ENCODE measurements at regions not wholly inside any gene's neighbourhood (a gene's known extent, or its start where the extent isn't known, plus 50 kb on each side); places are given as distances from the start of the nearest gene placed in this dataset.

- Histone ChIP-seq H3K27ac (ENCODE audit: low read length) (no peak overlapping the region), H3K4me2 (ENCODE audit: insufficient read depth, low read length) (no peak overlapping the region), H3K9ac (ENCODE audit: low read depth, low read length) (no peak overlapping the region), H4K20me1 (ENCODE audit: insufficient read depth, low read length) (no peaks in the 10 kb centered on the region), H3K4me3 (ENCODE audit: low read depth in 1 of 2, low read length in 2 of 2) (no peak overlapping the region), H3K4me1 (ENCODE audit: insufficient read depth, low read length) (no peaks in the 10 kb centered on the region), H3K36me3 (ENCODE audit: insufficient read depth, low read length) (no peaks in the 10 kb centered on the region), H2AFZ (ENCODE audit: low read depth, low read length) (no peak overlapping the region), H3K79me2 (ENCODE audit: insufficient read depth, low read length) (no peaks in the 10 kb centered on the region), H3K9me3 (ENCODE audit: insufficient read depth, low read length, severe bottlenecking) (no peaks in the 10 kb centered on the region), H3K27me3 (ENCODE audit: insufficient read depth, low read length, poor library complexity) (peaks cover 4% of the 10 kb centered on the region)
- ATAC-seq (ENCODE audit: insufficient read depth, low read depth) (no peak), DNase-seq (no peak)
- no peak for TF ChIP-seq CTCF (IDR thresholded peaks at IDR 0.05; ENCODE audit: borderline replicate concordance, extremely low read depth, low read length, poor library complexity, severe bottlenecking)
- no peak for TF ChIP-seq EZH2 (IDR thresholded peaks at IDR 0.05; ENCODE audit: borderline replicate concordance, low read depth, low read length, severe bottlenecking)
Measured at GRCh38 chr7:42344198-42344755, 107.3 kb upstream of the GLI3 start.

GRCh38 chr7:42342381-42342780, 105.4 kb upstream of the GLI3 start:
- Histone ChIP-seq H3K9ac (ENCODE audit: low read depth, low read length) (no peak overlapping the region), H3K4me3 (ENCODE audit: low read depth in 1 of 2, low read length in 2 of 2) (no peak overlapping the region), H3K79me2 (ENCODE audit: insufficient read depth, low read length) (no peaks in the 10 kb centered on the region), H2AFZ (ENCODE audit: low read depth, low read length) (no peak overlapping the region), H3K4me2 (ENCODE audit: insufficient read depth, low read length) (no peak overlapping the region), H4K20me1 (ENCODE audit: insufficient read depth, low read length) (no peaks in the 10 kb centered on the region), H3K27me3 (ENCODE audit: insufficient read depth, low read length, poor library complexity) (peaks cover 4% of the 10 kb centered on the region), H3K9me3 (ENCODE audit: insufficient read depth, low read length, severe bottlenecking) (no peaks in the 10 kb centered on the region), H3K4me1 (ENCODE audit: insufficient read depth, low read length) (no peaks in the 10 kb centered on the region), H3K36me3 (ENCODE audit: insufficient read depth, low read length) (no peaks in the 10 kb centered on the region), H3K27ac (ENCODE audit: low read length) (no peak overlapping the region)
- no peak for DNase-seq
- TF ChIP-seq CTCF (IDR thresholded peaks at IDR 0.05; ENCODE audit: borderline replicate concordance, extremely low read depth, low read length, poor library complexity, severe bottlenecking) (no peak), EZH2 (IDR thresholded peaks at IDR 0.05; ENCODE audit: borderline replicate concordance, low read depth, low read length, severe bottlenecking) (no peak)
- no peak for ATAC-seq (ENCODE audit: insufficient read depth, low read depth)

- DNase-seq = no peak
- Histone ChIP-seq H3K9ac (ENCODE audit: low read depth, low read length) (no peak overlapping the region), H4K20me1 (ENCODE audit: insufficient read depth, low read length) (no peaks in the 10 kb centered on the region), H3K4me3 (ENCODE audit: low read depth in 1 of 2, low read length in 2 of 2) (no peak overlapping the region), H3K9me3 (ENCODE audit: insufficient read depth, low read length, severe bottlenecking) (no peaks in the 10 kb centered on the region), H3K27ac (ENCODE audit: low read length) (no peak overlapping the region), H3K4me1 (ENCODE audit: insufficient read depth, low read length) (no peaks in the 10 kb centered on the region), H2AFZ (ENCODE audit: low read depth, low read length) (no peak overlapping the region), H3K36me3 (ENCODE audit: insufficient read depth, low read length) (no peaks in the 10 kb centered on the region), H3K4me2 (ENCODE audit: insufficient read depth, low read length) (no peak overlapping the region), H3K27me3 (ENCODE audit: insufficient read depth, low read length, poor library complexity) (peaks cover 4% of the 10 kb centered on the region), H3K79me2 (ENCODE audit: insufficient read depth, low read length) (no peaks in the 10 kb centered on the region)
- ATAC-seq (ENCODE audit: insufficient read depth, low read depth) = no peak
- TF ChIP-seq EZH2 (IDR thresholded peaks at IDR 0.05; ENCODE audit: borderline replicate concordance, low read depth, low read length, severe bottlenecking) (no peak), CTCF (IDR thresholded peaks at IDR 0.05; ENCODE audit: borderline replicate concordance, extremely low read depth, low read length, poor library complexity, severe bottlenecking) (no peak)
Measured at GRCh38 chr7:42340436-42340835, 103.4 kb upstream of the GLI3 start.

Measured in DND-41 (cell line).